ENCODE measurements at regions not wholly inside any gene's neighbourhood (a gene's known extent, or its start where the extent isn't known, plus 50 kb on each side); places are given as distances from the start of the nearest gene placed in this dataset.
"Not testable (repeated sequence)": the region's sequence is repeated elsewhere in the genome, so short reads cannot be mapped to it uniquely, and the experiment has no call there.

GRCh38 chr3:73266558-73266957 is 205.1 kb downstream of the EBLN2 start:
- H2AK5ac ChIP-seq (ENCODE audit: low read depth, low read length); H3K36me3 ChIP-seq (replicated peaks in 1 of 2; ENCODE audit: control insufficient read depth in 2 of 2, insufficient read depth in 2 of 2, low read length in 2 of 2); H2BK5ac ChIP-seq (ENCODE audit: low read length); H3K4me2 ChIP-seq (ENCODE audit: insufficient read depth, low read length, poor library complexity, severe bottlenecking); H3K4ac ChIP-seq (ENCODE audit: low read length); H3K14ac ChIP-seq (ENCODE audit: low read length); H3K27ac ChIP-seq (replicated peaks; ENCODE audit: low read length); H4K8ac ChIP-seq (ENCODE audit: low read depth, low read length); H3K4me3 ChIP-seq (ENCODE audit: low read length in 2 of 2); H3K23ac ChIP-seq (ENCODE audit: low read depth, low read length, poor library complexity); H3K9me3 ChIP-seq (replicated peaks in 1 of 2; ENCODE audit: control insufficient read depth in 2 of 2, insufficient read depth in 1 of 2, low read depth in 1 of 2, low read length in 2 of 2); H3K9ac ChIP-seq (ENCODE audit: low read depth, low read length, poor library complexity); DNase-seq (ENCODE audit: low spot score); H2BK120ac ChIP-seq (ENCODE audit: low read depth, low read length); H3K27me3 ChIP-seq (ENCODE audit: control insufficient read depth in 3 of 3, insufficient read depth in 3 of 3, low read depth in 1 of 3, low read length in 3 of 3); H3K4me1 ChIP-seq (ENCODE audit: control insufficient read depth in 2 of 2, insufficient read depth in 1 of 2, low read depth in 1 of 2, low read length in 2 of 2); H2BK15ac ChIP-seq (ENCODE audit: low read length); H3K18ac ChIP-seq (ENCODE audit: low read length); H3K79me1 ChIP-seq (ENCODE audit: low read depth, low read length); H2BK12ac ChIP-seq (ENCODE audit: low read length); H2AFZ ChIP-seq (ENCODE audit: low read length); H4K91ac ChIP-seq (ENCODE audit: low read depth, low read length, poor library complexity): not testable (repeated sequence)
- WGBS, 2 donors (ENCODE audit: extremely low coverage in 2 of 2, insufficient read length in 2 of 2, insufficient replicate concordance in 1 of 2) = no CpG with 5 or more reads among the region's 1 CpG

DNA sequence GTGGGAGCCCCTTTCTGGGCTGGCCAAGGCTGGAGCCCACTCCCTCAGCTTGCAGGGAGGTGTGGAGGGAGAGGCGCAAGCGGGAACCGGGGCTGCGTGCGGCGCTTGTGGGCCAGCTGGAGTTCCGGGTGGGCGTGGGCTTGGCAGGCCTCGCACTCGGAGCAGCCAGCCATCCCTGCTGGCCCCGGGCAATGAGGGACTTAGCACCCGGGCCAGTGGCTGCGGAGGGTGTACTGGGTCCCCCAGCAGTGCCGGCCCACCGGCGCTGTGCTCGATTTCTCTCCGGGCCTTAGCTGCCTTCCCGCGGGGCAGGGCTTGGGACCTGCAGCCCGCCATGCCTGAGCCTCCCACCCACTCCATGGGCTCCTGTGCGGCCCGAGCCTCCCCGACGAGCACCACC is 207.7 kb downstream of the EBLN2 start:
- H3K18ac ChIP-seq (ENCODE audit: low read length); H2BK5ac ChIP-seq (ENCODE audit: low read length); H3K36me3 ChIP-seq (replicated peaks in 1 of 2; ENCODE audit: control insufficient read depth in 2 of 2, insufficient read depth in 2 of 2, low read length in 2 of 2); H2AK5ac ChIP-seq (ENCODE audit: low read depth, low read length); DNase-seq (ENCODE audit: low spot score); H3K4ac ChIP-seq (ENCODE audit: low read length); H3K9me3 ChIP-seq (replicated peaks in 1 of 2; ENCODE audit: control insufficient read depth in 2 of 2, insufficient read depth in 1 of 2, low read depth in 1 of 2, low read length in 2 of 2); H2BK15ac ChIP-seq (ENCODE audit: low read length); H2AFZ ChIP-seq (ENCODE audit: low read length); H3K27ac ChIP-seq (replicated peaks; ENCODE audit: low read length); H4K8ac ChIP-seq (ENCODE audit: low read depth, low read length); H3K27me3 ChIP-seq (ENCODE audit: control insufficient read depth in 3 of 3, insufficient read depth in 3 of 3, low read depth in 1 of 3, low read length in 3 of 3); H4K91ac ChIP-seq (ENCODE audit: low read depth, low read length, poor library complexity); H3K4me3 ChIP-seq (ENCODE audit: low read length in 2 of 2); H2BK120ac ChIP-seq (ENCODE audit: low read depth, low read length); H3K9ac ChIP-seq (ENCODE audit: low read depth, low read length, poor library complexity); H3K4me2 ChIP-seq (ENCODE audit: insufficient read depth, low read length, poor library complexity, severe bottlenecking); H3K14ac ChIP-seq (ENCODE audit: low read length); H3K4me1 ChIP-seq (ENCODE audit: control insufficient read depth in 2 of 2, insufficient read depth in 1 of 2, low read depth in 1 of 2, low read length in 2 of 2); H3K23ac ChIP-seq (ENCODE audit: low read depth, low read length, poor library complexity); H2BK12ac ChIP-seq (ENCODE audit: low read length); H3K79me1 ChIP-seq (ENCODE audit: low read depth, low read length): not testable (repeated sequence)
- WGBS, 2 donors (ENCODE audit: extremely low coverage in 2 of 2, insufficient read length in 2 of 2, insufficient replicate concordance in 1 of 2) = no CpG with 5 or more reads among the region's 25 CpGs

DNA sequence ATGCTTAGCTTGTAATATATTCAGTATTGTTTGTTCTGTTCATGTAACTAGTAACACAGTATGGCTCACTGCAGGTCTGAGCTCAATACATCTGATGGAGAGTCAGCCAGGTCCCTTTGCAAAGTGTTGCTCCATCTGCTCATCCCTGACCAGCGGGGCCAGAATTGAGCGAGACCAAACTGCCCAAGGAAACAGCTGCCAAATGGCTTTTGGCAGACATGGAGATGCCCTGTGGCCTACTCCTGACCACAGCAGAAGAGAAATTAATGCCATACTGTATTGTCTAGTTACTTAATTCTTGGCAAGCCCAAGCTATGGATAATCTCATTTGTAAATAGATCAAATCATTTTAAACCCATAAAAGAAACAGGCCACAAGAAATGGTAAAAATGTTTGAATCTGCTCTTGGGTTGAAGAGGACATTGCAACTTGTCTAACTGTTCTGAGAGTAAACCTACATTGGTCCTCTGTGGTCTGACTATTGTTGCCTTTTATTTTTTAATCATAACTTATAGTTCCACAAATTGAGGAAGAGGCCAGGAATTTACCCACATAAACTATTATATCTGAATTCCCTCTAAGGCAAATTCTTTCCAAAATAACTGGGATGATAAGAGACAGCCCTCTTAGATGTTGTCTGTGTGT is 209.5 kb downstream of the EBLN2 start:
- Histone ChIP-seq H3K9me3 (replicated peaks in 1 of 2; ENCODE audit: control insufficient read depth in 2 of 2, insufficient read depth in 1 of 2, low read depth in 1 of 2, low read length in 2 of 2) (no peaks in the 10 kb centered on the region), H2BK12ac (ENCODE audit: low read length) (no peak overlapping the region), H2AFZ (ENCODE audit: low read length) (no peak overlapping the region), H3K4ac (ENCODE audit: low read length) (no peak overlapping the region), H4K8ac (ENCODE audit: low read depth, low read length) (no peak overlapping the region), H2AK5ac (ENCODE audit: low read depth, low read length) (no peak overlapping the region), H3K27ac (replicated peaks; ENCODE audit: low read length) (no peak overlapping the region), H3K4me1 (ENCODE audit: control insufficient read depth in 2 of 2, insufficient read depth in 1 of 2, low read depth in 1 of 2, low read length in 2 of 2) (no peaks in the 10 kb centered on the region), H2BK120ac (ENCODE audit: low read depth, low read length) (no peak overlapping the region), H4K91ac (ENCODE audit: low read depth, low read length, poor library complexity) (no peak overlapping the region), H2BK15ac (ENCODE audit: low read length) (no peak overlapping the region), H3K23ac (ENCODE audit: low read depth, low read length, poor library complexity) (no peak overlapping the region), H3K27me3 (ENCODE audit: control insufficient read depth in 3 of 3, insufficient read depth in 3 of 3, low read depth in 1 of 3, low read length in 3 of 3) (no peaks in the 10 kb centered on the region), H2BK5ac (ENCODE audit: low read length) (no peak overlapping the region), H3K9ac (ENCODE audit: low read depth, low read length, poor library complexity) (no peak overlapping the region), H3K18ac (ENCODE audit: low read length) (no peak overlapping the region), H3K14ac (ENCODE audit: low read length) (no peak overlapping the region), H3K36me3 (replicated peaks in 1 of 2; ENCODE audit: control insufficient read depth in 2 of 2, insufficient read depth in 2 of 2, low read length in 2 of 2) (no peaks in the 10 kb centered on the region), H3K4me2 (ENCODE audit: insufficient read depth, low read length, poor library complexity, severe bottlenecking) (no peak overlapping the region), H3K79me1 (ENCODE audit: low read depth, low read length) (no peaks in the 10 kb centered on the region), H3K4me3 (ENCODE audit: low read length in 2 of 2) (no peak overlapping the region)
- no peak for DNase-seq (ENCODE audit: low spot score)
- no CpG with 5 or more reads among the region's 2 CpGs for WGBS, 2 donors (ENCODE audit: extremely low coverage in 2 of 2, insufficient read length in 2 of 2, insufficient replicate concordance in 1 of 2)

DNA sequence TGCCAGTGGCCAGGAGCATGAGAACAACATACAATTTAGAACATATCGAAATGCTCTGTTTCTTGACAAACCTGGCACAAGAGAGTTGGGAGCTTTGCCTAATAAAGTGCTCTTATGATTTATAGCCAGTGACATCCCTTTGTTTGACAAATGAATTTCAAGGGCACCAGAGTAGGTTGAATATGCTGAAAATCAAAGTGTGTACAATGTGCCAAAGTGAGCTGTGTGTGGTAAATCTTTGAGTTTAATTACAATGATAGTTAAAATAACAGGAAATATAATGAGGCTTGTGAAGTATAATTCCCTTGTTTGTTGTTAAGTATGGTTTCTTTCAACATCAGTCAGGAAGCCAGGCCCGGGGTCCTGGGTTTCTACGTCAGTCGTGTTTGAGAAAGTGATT is 211.9 kb downstream of the EBLN2 start:
- Histone ChIP-seq H3K27me3 (ENCODE audit: control insufficient read depth in 3 of 3, insufficient read depth in 3 of 3, low read depth in 1 of 3, low read length in 3 of 3) (no peaks in the 10 kb centered on the region), H3K4me1 (ENCODE audit: control insufficient read depth in 2 of 2, insufficient read depth in 1 of 2, low read depth in 1 of 2, low read length in 2 of 2) (no peaks in the 10 kb centered on the region), H3K14ac (ENCODE audit: low read length) (no peak overlapping the region), H3K4ac (ENCODE audit: low read length) (no peak overlapping the region), H2BK5ac (ENCODE audit: low read length) (no peak overlapping the region), H2AFZ (ENCODE audit: low read length) (no peak overlapping the region), H3K4me2 (ENCODE audit: insufficient read depth, low read length, poor library complexity, severe bottlenecking) (no peak overlapping the region), H3K79me1 (ENCODE audit: low read depth, low read length) (no peaks in the 10 kb centered on the region), H3K9me3 (replicated peaks in 1 of 2; ENCODE audit: control insufficient read depth in 2 of 2, insufficient read depth in 1 of 2, low read depth in 1 of 2, low read length in 2 of 2) (no peaks in the 10 kb centered on the region), H3K18ac (ENCODE audit: low read length) (no peak overlapping the region), H2BK120ac (ENCODE audit: low read depth, low read length) (no peak overlapping the region), H3K36me3 (replicated peaks in 1 of 2; ENCODE audit: control insufficient read depth in 2 of 2, insufficient read depth in 2 of 2, low read length in 2 of 2) (no peaks in the 10 kb centered on the region), H3K23ac (ENCODE audit: low read depth, low read length, poor library complexity) (no peak overlapping the region), H2BK12ac (ENCODE audit: low read length) (no peak overlapping the region), H4K8ac (ENCODE audit: low read depth, low read length) (no peak overlapping the region), H2BK15ac (ENCODE audit: low read length) (no peak overlapping the region), H3K4me3 (ENCODE audit: low read length in 2 of 2) (no peak overlapping the region), H3K9ac (ENCODE audit: low read depth, low read length, poor library complexity) (no peak overlapping the region), H3K27ac (replicated peaks; ENCODE audit: low read length) (no peak overlapping the region), H2AK5ac (ENCODE audit: low read depth, low read length) (no peak overlapping the region), H4K91ac (ENCODE audit: low read depth, low read length, poor library complexity) (no peak overlapping the region)
- no peak for DNase-seq (ENCODE audit: low spot score)
- WGBS, 2 donors (ENCODE audit: extremely low coverage in 2 of 2, insufficient read length in 2 of 2, insufficient replicate concordance in 1 of 2) = no CpG with 5 or more reads among the region's 4 CpGs

Measured in neuronal stem cell (in vitro differentiated cells).